ENCODE measurements at regions not wholly inside any gene's neighbourhood (a gene's known extent, or its start where the extent isn't known, plus 50 kb on each side); places are given as distances from the start of the nearest gene placed in this dataset.
"Not testable (repeated sequence)": the region's sequence is repeated elsewhere in the genome, so short reads cannot be mapped to it uniquely, and the experiment has no call there.

GRCh38 chrX:89416930-89417329 lies 504.8 kb upstream of the TGIF2LX start:
- H3K9ac ChIP-seq (replicated peaks in 1 of 4; ENCODE audit: extremely low read depth in 1 of 4, low read depth in 3 of 4, low read length in 3 of 4); H2BK20ac ChIP-seq (ENCODE audit: low read length); H3K23ac ChIP-seq (ENCODE audit: insufficient read length); H4K91ac ChIP-seq (replicated peaks; ENCODE audit: insufficient read length, low read length); H3K79me2 ChIP-seq (ENCODE audit: control insufficient read depth in 1 of 2, insufficient read depth in 2 of 2, low read length in 2 of 2); H3K4me2 ChIP-seq (ENCODE audit: insufficient read depth in 1 of 2, low read depth in 2 of 2, low read length in 2 of 2); H3K4me1 ChIP-seq (replicated peaks in 1 of 4; ENCODE audit: control insufficient read depth in 3 of 4, insufficient read depth in 4 of 4, low read length in 3 of 4); H2BK15ac ChIP-seq (ENCODE audit: low read length); H2BK120ac ChIP-seq (replicated peaks; ENCODE audit: low read depth, low read length); H2AFZ ChIP-seq (ENCODE audit: low read length); H3K4me3 ChIP-seq (ENCODE audit: extremely low read depth in 1 of 4, insufficient read depth in 2 of 4, low read depth in 3 of 4, low read length in 4 of 4); H2BK12ac ChIP-seq (ENCODE audit: low read depth, low read length); H3K23me2 ChIP-seq (ENCODE audit: low read depth, low read length); DNase-seq (ENCODE audit: low read depth in 1 of 2, low spot score in 2 of 2); H3K36me3 ChIP-seq (ENCODE audit: control insufficient read depth in 2 of 4, insufficient read depth in 4 of 4, low read length in 3 of 4); H3K27ac ChIP-seq (ENCODE audit: low read depth, low read length); H4K8ac ChIP-seq (ENCODE audit: extremely low read depth, insufficient read depth, low read length); H3K9me3 ChIP-seq (ENCODE audit: insufficient read depth in 2 of 2, low read depth in 1 of 2, low read length in 1 of 2); H3K27me3 ChIP-seq (replicated peaks in 1 of 4; ENCODE audit: control insufficient read depth in 3 of 4, extremely low read depth in 1 of 4, insufficient read depth in 3 of 4, low read length in 3 of 4); H4K20me1 ChIP-seq (replicated peaks in 1 of 2; ENCODE audit: control insufficient read depth in 1 of 2, insufficient read depth in 2 of 2, low read length in 2 of 2); POLR2A ChIA-PET (ENCODE audit: partially characterized antibody); H3K4ac ChIP-seq (replicated peaks; ENCODE audit: insufficient read length, low read depth, low read length); H3K79me1 ChIP-seq (ENCODE audit: low read depth, low read length); H3K14ac ChIP-seq (ENCODE audit: insufficient read length); H2BK5ac ChIP-seq (ENCODE audit: low read depth, low read length); H2AK5ac ChIP-seq (ENCODE audit: low read depth, low read length); H3K56ac ChIP-seq (replicated peaks; ENCODE audit: insufficient read length, low read depth, low read length); H3K18ac ChIP-seq (ENCODE audit: extremely low read depth, low read length); CTCF ChIA-PET (ENCODE audit: partially characterized antibody); H4K5ac ChIP-seq (ENCODE audit: insufficient read length, low read depth, low read length); FAIRE-seq: not testable (repeated sequence)
- WGBS, 2 experiments (ENCODE audit: extremely low coverage in 1 of 2, insufficient coverage in 1 of 2, insufficient read length in 1 of 2, insufficient replicate concordance in 2 of 2, low coverage in 1 of 2, low lambda C conversion rate in 2 of 2, missing lambda C conversion rate in 1 of 2), result 98% methylated on average over 6 of the region's 12 CpGs; no CpG with 5 or more reads in 1 of the 2 experiments

- H3K9ac ChIP-seq (replicated peaks in 1 of 4; ENCODE audit: extremely low read depth in 1 of 4, low read depth in 3 of 4, low read length in 3 of 4); H3K4me2 ChIP-seq (ENCODE audit: insufficient read depth in 1 of 2, low read depth in 2 of 2, low read length in 2 of 2); H3K14ac ChIP-seq (ENCODE audit: insufficient read length); H3K4me1 ChIP-seq (replicated peaks in 1 of 4; ENCODE audit: control insufficient read depth in 3 of 4, insufficient read depth in 4 of 4, low read length in 3 of 4); H3K56ac ChIP-seq (replicated peaks; ENCODE audit: insufficient read length, low read depth, low read length); H2BK12ac ChIP-seq (ENCODE audit: low read depth, low read length); H3K4ac ChIP-seq (replicated peaks; ENCODE audit: insufficient read length, low read depth, low read length); H3K36me3 ChIP-seq (ENCODE audit: control insufficient read depth in 2 of 4, insufficient read depth in 4 of 4, low read length in 3 of 4); H3K27ac ChIP-seq (ENCODE audit: low read depth, low read length); H4K20me1 ChIP-seq (replicated peaks in 1 of 2; ENCODE audit: control insufficient read depth in 1 of 2, insufficient read depth in 2 of 2, low read length in 2 of 2); H2BK15ac ChIP-seq (ENCODE audit: low read length); H2BK5ac ChIP-seq (ENCODE audit: low read depth, low read length); POLR2A ChIA-PET (ENCODE audit: partially characterized antibody); H3K79me2 ChIP-seq (ENCODE audit: control insufficient read depth in 1 of 2, insufficient read depth in 2 of 2, low read length in 2 of 2); H2AK5ac ChIP-seq (ENCODE audit: low read depth, low read length); H2AFZ ChIP-seq (ENCODE audit: low read length); CTCF ChIA-PET (ENCODE audit: partially characterized antibody); H3K27me3 ChIP-seq (replicated peaks in 1 of 4; ENCODE audit: control insufficient read depth in 3 of 4, extremely low read depth in 1 of 4, insufficient read depth in 3 of 4, low read length in 3 of 4); H3K23ac ChIP-seq (ENCODE audit: insufficient read length); H4K8ac ChIP-seq (ENCODE audit: extremely low read depth, insufficient read depth, low read length); H2BK120ac ChIP-seq (replicated peaks; ENCODE audit: low read depth, low read length); H3K79me1 ChIP-seq (ENCODE audit: low read depth, low read length); H4K5ac ChIP-seq (ENCODE audit: insufficient read length, low read depth, low read length); H4K91ac ChIP-seq (replicated peaks; ENCODE audit: insufficient read length, low read length); H3K4me3 ChIP-seq (ENCODE audit: extremely low read depth in 1 of 4, insufficient read depth in 2 of 4, low read depth in 3 of 4, low read length in 4 of 4); H2BK20ac ChIP-seq (ENCODE audit: low read length); H3K23me2 ChIP-seq (ENCODE audit: low read depth, low read length); H3K9me3 ChIP-seq (ENCODE audit: insufficient read depth in 2 of 2, low read depth in 1 of 2, low read length in 1 of 2); H3K18ac ChIP-seq (ENCODE audit: extremely low read depth, low read length): not testable (repeated sequence)
- no CpG with 5 or more reads among the region's 2 CpGs for WGBS, 2 experiments (ENCODE audit: extremely low coverage in 1 of 2, insufficient coverage in 1 of 2, insufficient read length in 1 of 2, insufficient replicate concordance in 2 of 2, low coverage in 1 of 2, low lambda C conversion rate in 2 of 2, missing lambda C conversion rate in 1 of 2)
- DNase-seq (ENCODE audit: low read depth in 1 of 2, low spot score in 2 of 2) (peak; percentile 0 to 41), FAIRE-seq (peak; percentile 99)
Observed at GRCh38 chrX:89432652-89433231, 489.0 kb upstream of the TGIF2LX start.
